Neutrophil (primary cell): ENCODE measurements at regions not wholly inside any gene's neighbourhood (a gene's known extent, or its start where the extent isn't known, plus 50 kb on each side); places are given as distances from the start of the nearest gene placed in this dataset.

ENCODE experiments used
- H3K27ac ChIP-seq: fragments of 200-600 bp; sonication (generic); 2 replicates; pipeline ENCODE4 v1.5.1; 2016; ENCODE audit warnings: mild to moderate bottlenecking, moderate library complexity
- H3K27me3 ChIP-seq: fragments of 200-600 bp; sonication (generic); 2 replicates; pipeline ENCODE4 v1.6.0; 2016; ENCODE audit warnings: mild to moderate bottlenecking
- H3K36me3 ChIP-seq: fragments of 200-600 bp; sonication (generic); 2 replicates; pipeline ENCODE4 v1.5.1; 2017
- H3K4me1 ChIP-seq, 2 experiments: fragments of 200-600 bp in 1 of 2; sonication (generic) in 1 of 2; 1 replicate in 1 of 2; 2 replicates in 1 of 2; pipeline versions ENCODE4 v1.5.1 to v1.6.1; 2013 to 2016; ENCODE audit warnings: low read depth in 1 of 2, low read length in 1 of 2, mild to moderate bottlenecking in 1 of 2, moderate library complexity in 1 of 2; ENCODE audit not compliant: control insufficient read depth in 1 of 2, insufficient read depth in 1 of 2
- H3K4me3 ChIP-seq, 2 experiments: fragments of 200-600 bp in 1 of 2; sonication (generic) in 1 of 2; 1 replicate in 1 of 2; 2 replicates in 1 of 2; pipeline ENCODE4 v1.5.1; 2013 to 2016; ENCODE audit warnings: low read depth in 1 of 2, low read length in 1 of 2, mild to moderate bottlenecking in 1 of 2, moderate library complexity in 1 of 2
- H3K9me3 ChIP-seq: fragments of 200-600 bp; sonication (generic); 2 replicates; pipeline ENCODE4 v1.5.1; 2016
- CTCF ChIP-seq: fragments of 200-600 bp; sonication (generic); IDR thresholded peaks from 2 replicates; pipeline ENCODE4 v1.5.1; 2016; ENCODE audit warnings: antibody characterized with exemption

GRCh38 chr12:107487011-107487680 is 198.5 kb upstream of the PWP1 start:
- no peak overlapping the region for H3K4me3 ChIP-seq
- H3K4me1 ChIP-seq = no peaks in the 10 kb centered on the region
- no peak for TF ChIP-seq CTCF
- H3K9me3 ChIP-seq = no peaks in the 10 kb centered on the region
- H3K27me3 ChIP-seq = no peaks in the 10 kb centered on the region
- no peaks in the 10 kb centered on the region for H3K36me3 ChIP-seq
- no peak overlapping the region for H3K27ac ChIP-seq

- no peak overlapping the region for H3K4me3 ChIP-seq
- peaks cover 0 to 3% of the 10 kb centered on the region in 2 experiments for H3K4me1 ChIP-seq
- no peaks in the 10 kb centered on the region for H3K9me3 ChIP-seq
- H3K36me3 ChIP-seq = no peaks in the 10 kb centered on the region
- no peak for TF ChIP-seq CTCF
- H3K27ac ChIP-seq = no peak overlapping the region
- H3K27me3 ChIP-seq = no peaks in the 10 kb centered on the region
Measured at GRCh38 chr12:107488666-107489065, 196.9 kb upstream of the PWP1 start.

- TF ChIP-seq CTCF = no peak
- H3K27ac ChIP-seq = no peak overlapping the region
- no peak overlapping the region for H3K4me3 ChIP-seq
- H3K36me3 ChIP-seq = no peaks in the 10 kb centered on the region
- no peaks in the 10 kb centered on the region for H3K27me3 ChIP-seq
- H3K9me3 ChIP-seq = no peaks in the 10 kb centered on the region
- peaks cover 0 to 3% of the 10 kb centered on the region in 2 experiments for H3K4me1 ChIP-seq
Measured at GRCh38 chr12:107490010-107490409, 195.6 kb upstream of the PWP1 start.

- no peaks in the 10 kb centered on the region for H3K27me3 ChIP-seq
- no peak overlapping the region for H3K27ac ChIP-seq
- H3K4me1 ChIP-seq = peaks cover 0 to 3% of the 10 kb centered on the region in 2 experiments
- TF ChIP-seq CTCF = no peak
- no peak overlapping the region for H3K4me3 ChIP-seq
- no peaks in the 10 kb centered on the region for H3K36me3 ChIP-seq
- no peaks in the 10 kb centered on the region for H3K9me3 ChIP-seq
Measured at GRCh38 chr12:107491856-107492255, 193.7 kb upstream of the PWP1 start.

- Histone ChIP-seq H3K4me1 (peaks cover 0 to 3% of the 10 kb centered on the region in 2 experiments), H3K27ac (peak overlapping the region; percentile 47), H3K9me3 (no peaks in the 10 kb centered on the region), H3K4me3 (no peak overlapping the region), H3K27me3 (no peaks in the 10 kb centered on the region), H3K36me3 (no peaks in the 10 kb centered on the region)
- no peak for TF ChIP-seq CTCF
Measured at GRCh38 chr12:107492393-107493134, 193.0 kb upstream of the PWP1 start.
